GM06990 (cell line): ENCODE measurements at regions not wholly inside any gene's neighbourhood (a gene's known extent, or its start where the extent isn't known, plus 50 kb on each side); places are given as distances from the start of the nearest gene placed in this dataset.

ENCODE experiments used
- DNase-seq: peaks from one replicate; pipeline ENCODE4 v3.0.0-alpha.2; 2011; ENCODE audit not compliant: insufficient read length; ENCODE audit errors: extremely low read depth
- H3K27me3 ChIP-seq: replicated peaks from 2 replicates; pipeline ENCODE4 v1.6.0; 2011; ENCODE audit warnings: low read length; ENCODE audit not compliant: control insufficient read depth, insufficient read depth
- H3K36me3 ChIP-seq: 2 replicates; pipeline ENCODE4 v1.5.1; 2011; ENCODE audit warnings: low read length; ENCODE audit not compliant: control insufficient read depth, insufficient read depth
- H3K4me3 ChIP-seq: replicated peaks from 2 replicates; pipeline ENCODE4 v1.5.1; 2011; ENCODE audit warnings: low read depth, mild to moderate bottlenecking, control low read depth, low read length
- CTCF ChIP-seq: IDR thresholded peaks from 2 replicates; pipeline ENCODE4 v1.5.1; 2011; ENCODE audit warnings: low read length, control low read depth, mild to moderate bottlenecking, inconsistent platforms; ENCODE audit not compliant: insufficient read depth, poor library complexity, severe bottlenecking

- no peak overlapping the region for H3K4me3 ChIP-seq
- no peaks in the 10 kb centered on the region; the same call in 1 of the 2 replicates for H3K27me3 ChIP-seq
- TF ChIP-seq CTCF = no peak
- no peak for DNase-seq
- H3K36me3 ChIP-seq = no peaks in the 10 kb centered on the region
These were observed 75.1 kb upstream of the ZBTB40 start for GRCh38 chr1:22376546-22376945.

- no peak for TF ChIP-seq CTCF
- Histone ChIP-seq H3K4me3 (no peak overlapping the region), H3K27me3 (no peaks in the 10 kb centered on the region; the same call in 1 of the 2 replicates), H3K36me3 (no peaks in the 10 kb centered on the region)
- DNase-seq = no peak
These were observed 74.7 kb upstream of the ZBTB40 start for GRCh38 chr1:22376976-22377375.

- Histone ChIP-seq H3K36me3 (no peaks in the 10 kb centered on the region), H3K4me3 (no peak overlapping the region), H3K27me3 (no peaks in the 10 kb centered on the region; the same call in 1 of the 2 replicates)
- no peak for TF ChIP-seq CTCF
- no peak for DNase-seq
These were observed 72.1 kb upstream of the ZBTB40 start for GRCh38 chr1:22379566-22379965.

GRCh38 chr1:22380024-22380785 is 71.4 kb upstream of the ZBTB40 start:
- no peaks in the 10 kb centered on the region; the same call in 1 of the 2 replicates for H3K27me3 ChIP-seq
- H3K4me3 ChIP-seq = no peak overlapping the region
- H3K36me3 ChIP-seq = no peaks in the 10 kb centered on the region
- no peak for DNase-seq
- peak; percentile 18 for TF ChIP-seq CTCF

GRCh38 chr1:22383526-22384294 is 67.9 kb upstream of the ZBTB40 start:
- H3K36me3 ChIP-seq = no peaks in the 10 kb centered on the region
- H3K4me3 ChIP-seq = no peak overlapping the region
- no peak for TF ChIP-seq CTCF
- no peak for DNase-seq
- no peaks in the 10 kb centered on the region; the same call in none of the 2 replicates for H3K27me3 ChIP-seq
